GM23338 (cell line): ENCODE measurements at regions not wholly inside any gene's neighbourhood (a gene's known extent, or its start where the extent isn't known, plus 50 kb on each side); places are given as distances from the start of the nearest gene placed in this dataset.

ENCODE experiments used
- ATAC-seq: fragments of 200-7000 bp; cut with Tn5 transposase; 3 replicates; pipeline ENCODE4 v1.9.1; 2020
- DNase-seq: peaks from one replicate; pipeline ENCODE4 v3.0.0-alpha.2; 2015; ENCODE audit warnings: low spot score
- H2AFZ ChIP-seq: fragments of 200-600 bp; sonication (generic); 2 replicates; pipeline ENCODE4 v1.8.0; 2016; ENCODE audit warnings: antibody characterized with exemption, mild to moderate bottlenecking, moderate library complexity
- H3F3A ChIP-seq: fragments of 200-600 bp; sonication (generic); replicated peaks from 2 replicates; pipeline ENCODE4 v1.8.0; 2017; ENCODE audit warnings: antibody characterized with exemption, mixed run types, low read depth
- H3K27ac ChIP-seq: fragments of 200-600 bp; sonication (generic); 2 replicates; pipeline ENCODE4 v1.6.1; 2016; ENCODE audit warnings: low read depth
- H3K27me3 ChIP-seq: fragments of 200-600 bp; sonication (generic); 2 replicates; pipeline ENCODE4 v1.8.0; 2016; ENCODE audit warnings: mild to moderate bottlenecking, mixed run types, moderate library complexity; ENCODE audit not compliant: insufficient read depth
- H3K36me3 ChIP-seq: fragments of 200-600 bp; sonication (generic); 2 replicates; pipeline ENCODE4 v1.8.0; 2016; ENCODE audit warnings: mild to moderate bottlenecking; ENCODE audit not compliant: insufficient read depth
- H3K4me1 ChIP-seq: fragments of 200-600 bp; sonication (generic); 2 replicates; pipeline ENCODE4 v1.8.0; 2016; ENCODE audit warnings: mild to moderate bottlenecking, moderate library complexity; ENCODE audit not compliant: insufficient read depth
- H3K4me2 ChIP-seq: fragments of 200-600 bp; sonication (generic); 2 replicates; pipeline ENCODE4 v1.7.1; 2017; ENCODE audit warnings: mixed run types
- H3K4me3 ChIP-seq: fragments of 200-600 bp; sonication (generic); 2 replicates; pipeline ENCODE4 v1.6.1; 2016; ENCODE audit warnings: mixed run types
- H3K79me2 ChIP-seq: fragments of 200-600 bp; sonication (generic); replicated peaks from 2 replicates; pipeline ENCODE4 v1.8.0; 2017; ENCODE audit warnings: mild to moderate bottlenecking; ENCODE audit not compliant: insufficient read depth
- H3K9me2 ChIP-seq: fragments of 200-600 bp; sonication (generic); 2 replicates; pipeline ENCODE4 v1.8.0; 2017; ENCODE audit not compliant: insufficient read depth
- H4K20me1 ChIP-seq: fragments of 200-600 bp; sonication (generic); replicated peaks from 2 replicates; pipeline ENCODE4 v1.8.0; 2017; ENCODE audit warnings: mild to moderate bottlenecking; ENCODE audit not compliant: insufficient read depth
- H3K27ac Mint-ChIP-seq: 2 replicates; pipeline ENCODE4 v1.8.0; 2020; ENCODE audit warnings: inconsistent platforms, mild to moderate bottlenecking, moderate library complexity, mixed read lengths
- H3K27me3 Mint-ChIP-seq: 3 replicates; pipeline ENCODE4 v1.8.0; 2022; ENCODE audit warnings: low read depth, mild to moderate bottlenecking, moderate library complexity, mixed read lengths, inconsistent platforms; ENCODE audit not compliant: insufficient read depth, poor library complexity
- H3K36me3 Mint-ChIP-seq: 3 replicates; pipeline ENCODE4 v1.8.0; 2021; ENCODE audit warnings: low read depth, mild to moderate bottlenecking, inconsistent platforms, moderate library complexity, mixed read lengths
- H3K4me1 Mint-ChIP-seq: 3 replicates; pipeline ENCODE4 v1.8.0; 2020; ENCODE audit warnings: mild to moderate bottlenecking, inconsistent platforms, mixed read lengths
- H3K4me3 Mint-ChIP-seq: 3 replicates; pipeline ENCODE4 v1.8.0; 2021; ENCODE audit warnings: moderate library complexity, mild to moderate bottlenecking, inconsistent platforms, mixed read lengths
- H3K9me3 Mint-ChIP-seq: 3 replicates; pipeline ENCODE4 v1.8.0; 2020; ENCODE audit warnings: moderate library complexity, mild to moderate bottlenecking, inconsistent platforms, mixed read lengths
- CREB1 ChIP-seq: fragments of 250-450 bp; sonication (Bioruptor Pico); IDR thresholded peaks from 2 replicates; pipeline ENCODE4 v1.5.0; 2020; ENCODE audit warnings: low read depth, mild to moderate bottlenecking, moderate library complexity
- ETS1 ChIP-seq: IDR thresholded peaks from 2 replicates; pipeline ENCODE4 v1.6.1; 2016; ENCODE audit warnings: antibody characterized with exemption
- EZH2 ChIP-seq: fragments of 200-600 bp; sonication (generic); IDR thresholded peaks from one replicate; pipeline ENCODE4 v1.8.0; 2017; ENCODE audit warnings: antibody characterized with exemption, mild to moderate bottlenecking, low read depth; ENCODE audit not compliant: unreplicated experiment
- EZH2phosphoT487 ChIP-seq: fragments of 200-600 bp; sonication (generic); IDR thresholded peaks from one replicate; pipeline ENCODE4 v1.8.1; 2018; ENCODE audit warnings: antibody characterized with exemption; ENCODE audit not compliant: unreplicated experiment
- JUNB ChIP-seq: IDR thresholded peaks from one replicate; pipeline ENCODE4 v1.6.1; 2016; ENCODE audit warnings: antibody characterized with exemption; ENCODE audit not compliant: unreplicated experiment
- NANOG ChIP-seq: IDR thresholded peaks from 2 replicates; pipeline ENCODE4 v1.6.1; 2016; ENCODE audit warnings: antibody characterized with exemption, borderline replicate concordance
- STAT1 ChIP-seq: IDR thresholded peaks from one replicate; pipeline ENCODE4 v1.6.1; 2016; ENCODE audit warnings: antibody characterized with exemption; ENCODE audit not compliant: unreplicated experiment
- ZNF114 ChIP-seq: fragments of 250-450 bp; sonication (Bioruptor Pico); IDR thresholded peaks from 2 replicates; pipeline ENCODE4 v1.5.0; 2020; ENCODE audit warnings: mild to moderate bottlenecking, moderate library complexity
- ZNF331 ChIP-seq: fragments of 250-450 bp; sonication (Bioruptor Pico); IDR thresholded peaks from 2 replicates; pipeline ENCODE4 v1.5.0; 2020; ENCODE audit warnings: low read depth, mild to moderate bottlenecking, moderate library complexity
- ZNF462 ChIP-seq: fragments of 250-450 bp; sonication (Bioruptor Pico); IDR thresholded peaks from 2 replicates; pipeline ENCODE4 v1.5.0; 2020; ENCODE audit warnings: mild to moderate bottlenecking, moderate library complexity
- TF ChIP-seq, protein P1 (sequence below), 2 experiments: fragments of 200-600 bp in 1 of 2; sonication (generic) in 1 of 2; conservative IDR thresholded peaks; 2 replicates each; pipeline versions ENCODE4 v1.5.1 to v1.6.1; 2016 to 2017; ENCODE audit warnings: antibody characterized with exemption in 2 of 2, low read depth in 2 of 2, mild to moderate bottlenecking in 2 of 2, moderate library complexity in 1 of 2
- TF ChIP-seq, protein P2 (sequence below): IDR thresholded peaks from one replicate; pipeline ENCODE4 v1.6.1; 2018; ENCODE audit warnings: antibody characterized with exemption; ENCODE audit not compliant: unreplicated experiment

- peaks cover 13% of the 10 kb centered on the region; the same call in 2 of the 3 replicates for H3K4me1 Mint-ChIP-seq
- H3K27me3 Mint-ChIP-seq: peaks cover 5% of the 10 kb centered on the region
- H3K79me2 ChIP-seq: no peaks in the 10 kb centered on the region
- H3K4me3 Mint-ChIP-seq: no peak overlapping the region
- H2AFZ ChIP-seq: no peak overlapping the region
- H3F3A ChIP-seq: no peaks in the 10 kb centered on the region
- ATAC-seq: no peak
- H3K27me3 ChIP-seq: peaks cover under 1% of the 10 kb centered on the region
- peaks cover 5% of the 10 kb centered on the region; the same call in 1 of the 2 replicates for H3K4me1 ChIP-seq
- H3K36me3 ChIP-seq: no peaks in the 10 kb centered on the region
- no peaks in the 10 kb centered on the region for H3K9me3 Mint-ChIP-seq
- no peak overlapping the region for H3K27ac ChIP-seq
- H3K9me2 ChIP-seq: no peaks in the 10 kb centered on the region
- TF ChIP-seq, protein P1, sequence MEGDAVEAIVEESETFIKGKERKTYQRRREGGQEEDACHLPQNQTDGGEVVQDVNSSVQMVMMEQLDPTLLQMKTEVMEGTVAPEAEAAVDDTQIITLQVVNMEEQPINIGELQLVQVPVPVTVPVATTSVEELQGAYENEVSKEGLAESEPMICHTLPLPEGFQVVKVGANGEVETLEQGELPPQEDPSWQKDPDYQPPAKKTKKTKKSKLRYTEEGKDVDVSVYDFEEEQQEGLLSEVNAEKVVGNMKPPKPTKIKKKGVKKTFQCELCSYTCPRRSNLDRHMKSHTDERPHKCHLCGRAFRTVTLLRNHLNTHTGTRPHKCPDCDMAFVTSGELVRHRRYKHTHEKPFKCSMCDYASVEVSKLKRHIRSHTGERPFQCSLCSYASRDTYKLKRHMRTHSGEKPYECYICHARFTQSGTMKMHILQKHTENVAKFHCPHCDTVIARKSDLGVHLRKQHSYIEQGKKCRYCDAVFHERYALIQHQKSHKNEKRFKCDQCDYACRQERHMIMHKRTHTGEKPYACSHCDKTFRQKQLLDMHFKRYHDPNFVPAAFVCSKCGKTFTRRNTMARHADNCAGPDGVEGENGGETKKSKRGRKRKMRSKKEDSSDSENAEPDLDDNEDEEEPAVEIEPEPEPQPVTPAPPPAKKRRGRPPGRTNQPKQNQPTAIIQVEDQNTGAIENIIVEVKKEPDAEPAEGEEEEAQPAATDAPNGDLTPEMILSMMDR (conservative IDR thresholded peaks at IDR 0.05; ENCODE audit: low read depth in 2 of 2): no peak
- no peak for TF ChIP-seq STAT1
- no peak for TF ChIP-seq ETS1
- no peak for TF ChIP-seq ZNF331
- TF ChIP-seq, protein P2, sequence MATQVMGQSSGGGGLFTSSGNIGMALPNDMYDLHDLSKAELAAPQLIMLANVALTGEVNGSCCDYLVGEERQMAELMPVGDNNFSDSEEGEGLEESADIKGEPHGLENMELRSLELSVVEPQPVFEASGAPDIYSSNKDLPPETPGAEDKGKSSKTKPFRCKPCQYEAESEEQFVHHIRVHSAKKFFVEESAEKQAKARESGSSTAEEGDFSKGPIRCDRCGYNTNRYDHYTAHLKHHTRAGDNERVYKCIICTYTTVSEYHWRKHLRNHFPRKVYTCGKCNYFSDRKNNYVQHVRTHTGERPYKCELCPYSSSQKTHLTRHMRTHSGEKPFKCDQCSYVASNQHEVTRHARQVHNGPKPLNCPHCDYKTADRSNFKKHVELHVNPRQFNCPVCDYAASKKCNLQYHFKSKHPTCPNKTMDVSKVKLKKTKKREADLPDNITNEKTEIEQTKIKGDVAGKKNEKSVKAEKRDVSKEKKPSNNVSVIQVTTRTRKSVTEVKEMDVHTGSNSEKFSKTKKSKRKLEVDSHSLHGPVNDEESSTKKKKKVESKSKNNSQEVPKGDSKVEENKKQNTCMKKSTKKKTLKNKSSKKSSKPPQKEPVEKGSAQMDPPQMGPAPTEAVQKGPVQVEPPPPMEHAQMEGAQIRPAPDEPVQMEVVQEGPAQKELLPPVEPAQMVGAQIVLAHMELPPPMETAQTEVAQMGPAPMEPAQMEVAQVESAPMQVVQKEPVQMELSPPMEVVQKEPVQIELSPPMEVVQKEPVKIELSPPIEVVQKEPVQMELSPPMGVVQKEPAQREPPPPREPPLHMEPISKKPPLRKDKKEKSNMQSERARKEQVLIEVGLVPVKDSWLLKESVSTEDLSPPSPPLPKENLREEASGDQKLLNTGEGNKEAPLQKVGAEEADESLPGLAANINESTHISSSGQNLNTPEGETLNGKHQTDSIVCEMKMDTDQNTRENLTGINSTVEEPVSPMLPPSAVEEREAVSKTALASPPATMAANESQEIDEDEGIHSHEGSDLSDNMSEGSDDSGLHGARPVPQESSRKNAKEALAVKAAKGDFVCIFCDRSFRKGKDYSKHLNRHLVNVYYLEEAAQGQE: no peak
- no peak for TF ChIP-seq CREB1 (CRISPR knock-in tag)
- TF ChIP-seq EZH2: no peak
- no peak for TF ChIP-seq JUNB
- no peak for TF ChIP-seq EZH2phosphoT487
- TF ChIP-seq ZNF462 (CRISPR knock-in tag): no peak
- TF ChIP-seq NANOG: no peak
- no peak for TF ChIP-seq ZNF114 (CRISPR knock-in tag)
- H3K36me3 Mint-ChIP-seq: no peaks in the 10 kb centered on the region
- DNase-seq: no peak
- no peak overlapping the region for H3K4me2 ChIP-seq
- no peak overlapping the region for H3K4me3 ChIP-seq
- no peaks in the 10 kb centered on the region for H4K20me1 ChIP-seq
- no peak overlapping the region for H3K27ac Mint-ChIP-seq
Measured at GRCh38 chr7:25846722-25847121, 305.3 kb upstream of the NFE2L3 start.
